ENCODE measurements at regions not wholly inside any gene's neighbourhood (a gene's known extent, or its start where the extent isn't known, plus 50 kb on each side); places are given as distances from the start of the nearest gene placed in this dataset.

- no peak for TF ChIP-seq CTCF (IDR thresholded peaks at IDR 0.05)
- no peak for TF ChIP-seq POLR2A (IDR thresholded peaks at IDR 0.05)
Measured at GRCh38 chr4:79657379-79657778, 249.4 kb upstream of the GK2 start.

Data from thyroid gland (tissue), 4 donors.